ENCODE measurements at regions not wholly inside any gene's neighbourhood (a gene's known extent, or its start where the extent isn't known, plus 50 kb on each side); places are given as distances from the start of the nearest gene placed in this dataset.
A peak's percentile ranks its signal among the peaks of the same experiment; 100 is the strongest.

DNA sequence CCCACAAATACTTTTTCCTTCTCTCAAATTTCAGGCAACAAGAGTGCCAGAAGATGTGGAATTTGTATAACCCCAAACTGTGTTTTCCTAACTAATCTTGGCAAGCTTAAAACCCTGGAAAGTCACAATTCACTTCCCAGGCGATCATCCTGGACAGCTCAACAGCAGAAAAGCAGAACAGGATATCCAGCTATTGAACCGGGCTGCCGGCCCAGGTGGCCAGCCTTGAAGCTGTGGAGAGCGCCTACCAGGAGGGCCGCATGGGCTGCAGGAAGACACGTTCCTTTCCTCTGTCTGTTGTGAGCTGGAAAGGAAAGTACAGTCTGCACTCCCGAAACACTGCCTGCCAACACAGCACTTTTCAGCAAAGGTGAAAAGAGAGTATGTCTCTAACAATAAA is 719.7 kb upstream of the MARCKS start:
- Histone ChIP-seq H3K9me3 (no peaks in the 10 kb centered on the region), H4K20me1 (ENCODE audit: insufficient read depth) (no peaks in the 10 kb centered on the region), H3K9me2 (no peaks in the 10 kb centered on the region), H3K79me2 (ENCODE audit: insufficient read depth) (no peaks in the 10 kb centered on the region), H3F3A (replicated peaks; ENCODE audit: insufficient read depth) (no peaks in the 10 kb centered on the region), H3K27ac (ENCODE audit: low read depth in 2 of 2, low read length in 1 of 2) (peak overlapping the region in 1 of 2 experiments; percentile 76; a peak in 1 of 4 replicates), H3K4me1 (ENCODE audit: control insufficient read depth in 1 of 2, insufficient read depth in 2 of 2, low read depth in 1 of 2, low read length in 1 of 2) (no peaks in the 10 kb centered on the region; a peak in 1 of 4 replicates), H3K36me3 (replicated peaks in 1 of 2; ENCODE audit: control insufficient read depth in 1 of 2, insufficient read depth in 2 of 2, low read length in 1 of 2) (no peaks in the 10 kb centered on the region), H3K4me3 (ENCODE audit: low read depth in 2 of 2, low read length in 1 of 2) (no peak overlapping the region), H2AFZ (ENCODE audit: low read depth) (peak overlapping the region; percentile 23; the same call in 1 of the 2 replicates), H3K9ac (no peak overlapping the region), H3K4me2 (no peak overlapping the region), H3K27me3 (ENCODE audit: insufficient read depth) (no peaks in the 10 kb centered on the region)
- 98% methylated on average over 6 of the region's 7 CpGs for WGBS (ENCODE audit: low lambda C conversion rate)
- CTCF ChIA-PET = interaction anchor here (1.0 kb wide), 1 partner anchor 722 kb away, joined by 3 read pairs; no protein-coding TSS in a partner anchor
- no peak for TF ChIP-seq FOXM1 (IDR thresholded peaks at IDR 0.05; ENCODE audit: low read depth)
- no peak for TF ChIP-seq SIN3A (IDR thresholded peaks at IDR 0.05; ENCODE audit: borderline replicate concordance, low read depth, low read length)
- TF ChIP-seq, protein P1, sequence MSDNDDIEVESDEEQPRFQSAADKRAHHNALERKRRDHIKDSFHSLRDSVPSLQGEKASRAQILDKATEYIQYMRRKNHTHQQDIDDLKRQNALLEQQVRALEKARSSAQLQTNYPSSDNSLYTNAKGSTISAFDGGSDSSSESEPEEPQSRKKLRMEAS (IDR thresholded peaks at IDR 0.05; ENCODE audit: low read depth) = no peak
- no peak for TF ChIP-seq CHD2 (IDR thresholded peaks at IDR 0.05; ENCODE audit: low read length, partially characterized antibody)
- TF ChIP-seq RCOR1 (IDR thresholded peaks at IDR 0.05; ENCODE audit: low read length) = no peak
- TF ChIP-seq, protein P2, sequence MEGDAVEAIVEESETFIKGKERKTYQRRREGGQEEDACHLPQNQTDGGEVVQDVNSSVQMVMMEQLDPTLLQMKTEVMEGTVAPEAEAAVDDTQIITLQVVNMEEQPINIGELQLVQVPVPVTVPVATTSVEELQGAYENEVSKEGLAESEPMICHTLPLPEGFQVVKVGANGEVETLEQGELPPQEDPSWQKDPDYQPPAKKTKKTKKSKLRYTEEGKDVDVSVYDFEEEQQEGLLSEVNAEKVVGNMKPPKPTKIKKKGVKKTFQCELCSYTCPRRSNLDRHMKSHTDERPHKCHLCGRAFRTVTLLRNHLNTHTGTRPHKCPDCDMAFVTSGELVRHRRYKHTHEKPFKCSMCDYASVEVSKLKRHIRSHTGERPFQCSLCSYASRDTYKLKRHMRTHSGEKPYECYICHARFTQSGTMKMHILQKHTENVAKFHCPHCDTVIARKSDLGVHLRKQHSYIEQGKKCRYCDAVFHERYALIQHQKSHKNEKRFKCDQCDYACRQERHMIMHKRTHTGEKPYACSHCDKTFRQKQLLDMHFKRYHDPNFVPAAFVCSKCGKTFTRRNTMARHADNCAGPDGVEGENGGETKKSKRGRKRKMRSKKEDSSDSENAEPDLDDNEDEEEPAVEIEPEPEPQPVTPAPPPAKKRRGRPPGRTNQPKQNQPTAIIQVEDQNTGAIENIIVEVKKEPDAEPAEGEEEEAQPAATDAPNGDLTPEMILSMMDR (IDR thresholded peaks at IDR 0.05) = no peak
- TF ChIP-seq EP300 (IDR thresholded peaks at IDR 0.05; ENCODE audit: borderline replicate concordance in 1 of 2, low read depth in 1 of 2, low read length in 1 of 2) = no peak
- TF ChIP-seq, protein P3, sequence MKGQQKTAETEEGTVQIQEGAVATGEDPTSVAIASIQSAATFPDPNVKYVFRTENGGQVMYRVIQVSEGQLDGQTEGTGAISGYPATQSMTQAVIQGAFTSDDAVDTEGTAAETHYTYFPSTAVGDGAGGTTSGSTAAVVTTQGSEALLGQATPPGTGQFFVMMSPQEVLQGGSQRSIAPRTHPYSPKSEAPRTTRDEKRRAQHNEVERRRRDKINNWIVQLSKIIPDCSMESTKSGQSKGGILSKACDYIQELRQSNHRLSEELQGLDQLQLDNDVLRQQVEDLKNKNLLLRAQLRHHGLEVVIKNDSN (IDR thresholded peaks at IDR 0.05; ENCODE audit: borderline replicate concordance, low read depth) = no peak
- TF ChIP-seq YY1 (IDR thresholded peaks at IDR 0.05; ENCODE audit: low read depth) = no peak
- no peak for TF ChIP-seq TAF1 (IDR thresholded peaks at IDR 0.05; ENCODE audit: borderline replicate concordance, low read depth, low read length)
- TF ChIP-seq RAD21 (IDR thresholded peaks at IDR 0.05; ENCODE audit: low read length) = no peak
- no peak for TF ChIP-seq TEAD4 (IDR thresholded peaks at IDR 0.05; ENCODE audit: borderline replicate concordance, insufficient read depth)
- no peak for TF ChIP-seq FOXJ3 (CRISPR knock-in tag; IDR thresholded peaks at IDR 0.05)
- TF ChIP-seq, protein P4, sequence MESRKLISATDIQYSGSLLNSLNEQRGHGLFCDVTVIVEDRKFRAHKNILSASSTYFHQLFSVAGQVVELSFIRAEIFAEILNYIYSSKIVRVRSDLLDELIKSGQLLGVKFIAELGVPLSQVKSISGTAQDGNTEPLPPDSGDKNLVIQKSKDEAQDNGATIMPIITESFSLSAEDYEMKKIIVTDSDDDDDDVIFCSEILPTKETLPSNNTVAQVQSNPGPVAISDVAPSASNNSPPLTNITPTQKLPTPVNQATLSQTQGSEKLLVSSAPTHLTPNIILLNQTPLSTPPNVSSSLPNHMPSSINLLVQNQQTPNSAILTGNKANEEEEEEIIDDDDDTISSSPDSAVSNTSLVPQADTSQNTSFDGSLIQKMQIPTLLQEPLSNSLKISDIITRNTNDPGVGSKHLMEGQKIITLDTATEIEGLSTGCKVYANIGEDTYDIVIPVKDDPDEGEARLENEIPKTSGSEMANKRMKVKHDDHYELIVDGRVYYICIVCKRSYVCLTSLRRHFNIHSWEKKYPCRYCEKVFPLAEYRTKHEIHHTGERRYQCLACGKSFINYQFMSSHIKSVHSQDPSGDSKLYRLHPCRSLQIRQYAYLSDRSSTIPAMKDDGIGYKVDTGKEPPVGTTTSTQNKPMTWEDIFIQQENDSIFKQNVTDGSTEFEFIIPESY (IDR thresholded peaks at IDR 0.05; ENCODE audit: borderline replicate concordance, low read depth) = no peak
- no peak for TF ChIP-seq RXRA (IDR thresholded peaks at IDR 0.05; ENCODE audit: borderline replicate concordance, low read depth)
- no peak for TF ChIP-seq JUND (IDR thresholded peaks at IDR 0.05)
- TF ChIP-seq EZH2phosphoT487 (IDR thresholded peaks at IDR 0.05; ENCODE audit: borderline replicate concordance, low read depth) = no peak
- no peak for TF ChIP-seq RFX5 (IDR thresholded peaks at IDR 0.05; ENCODE audit: low read length)
- DNase-seq = no peak
- POLR2A ChIA-PET = no interaction called here

Measured in SK-N-SH (cell line).